G401.6 (cell line): ENCODE measurements at regions not wholly inside any gene's neighbourhood (a gene's known extent, or its start where the extent isn't known, plus 50 kb on each side); places are given as distances from the start of the nearest gene placed in this dataset.
A peak's percentile ranks its signal among the peaks of the same experiment; 100 is the strongest.
"Not testable (repeated sequence)": the region's sequence is repeated elsewhere in the genome, so short reads cannot be mapped to it uniquely, and the experiment has no call there.

Experiments used
- FAIRE-seq: peaks from 2 replicates; lab custom pipeline; 2012; peaks lifted over from hg19 to GRCh38; lab: Jason Lieb, UNC

- no peak for FAIRE-seq
Measured at GRCh38 chr16:63462316-63462715, 1426.1 kb upstream of the CDH8 start.

GRCh38 chr16:63461248-63461841 lies 1425.1 kb upstream of the CDH8 start:
- FAIRE-seq = no peak

GRCh38 chr16:63458846-63459245 lies 1422.6 kb upstream of the CDH8 start:
- FAIRE-seq = no peak

- FAIRE-seq = no peak
Measured at GRCh38 chr16:63457869-63458268, 1421.6 kb upstream of the CDH8 start.

- FAIRE-seq = no peak
Measured at GRCh38 chr16:63453261-63453660, 1417.0 kb upstream of the CDH8 start.

- FAIRE-seq = no peak
Measured at GRCh38 chr16:63447121-63447520, 1410.9 kb upstream of the CDH8 start.

- no peak for FAIRE-seq
Measured at GRCh38 chr16:63442246-63442645, 1406.0 kb upstream of the CDH8 start.

- FAIRE-seq = no peak
Measured at GRCh38 chr16:63426275-63426870, 1390.1 kb upstream of the CDH8 start.

- no peak for FAIRE-seq
Measured at GRCh38 chr16:63422715-63423114, 1386.5 kb upstream of the CDH8 start.

GRCh38 chr16:63416712-63417111 lies 1380.5 kb upstream of the CDH8 start:
- FAIRE-seq = no peak

GRCh38 chr16:63415014-63415413 lies 1378.8 kb upstream of the CDH8 start:
- FAIRE-seq = no peak

GRCh38 chr16:63410594-63410993 lies 1374.4 kb upstream of the CDH8 start:
- no peak for FAIRE-seq

GRCh38 chr16:63403792-63404191 lies 1367.6 kb upstream of the CDH8 start:
- FAIRE-seq = no peak

- FAIRE-seq = not testable (repeated sequence)
Measured at GRCh38 chr16:63388277-63388676, 1352.0 kb upstream of the CDH8 start.

- no peak for FAIRE-seq
Measured at GRCh38 chr16:63385714-63386432, 1349.6 kb upstream of the CDH8 start.

GRCh38 chr16:63373744-63374143 lies 1337.5 kb upstream of the CDH8 start:
- no peak for FAIRE-seq

- FAIRE-seq = no peak
Measured at GRCh38 chr16:63372815-63373214, 1336.6 kb upstream of the CDH8 start.

GRCh38 chr16:63372283-63372682 lies 1336.0 kb upstream of the CDH8 start:
- FAIRE-seq = no peak

GRCh38 chr16:63365649-63366304 lies 1329.5 kb upstream of the CDH8 start:
- no peak for FAIRE-seq

- FAIRE-seq = no peak
Measured at GRCh38 chr16:63363738-63364137, 1327.5 kb upstream of the CDH8 start.

- peak; percentile 74 for FAIRE-seq
Measured at GRCh38 chr16:63361032-63361624, 1324.9 kb upstream of the CDH8 start.

- FAIRE-seq = no peak
Measured at GRCh38 chr16:63349961-63350360, 1313.7 kb upstream of the CDH8 start.

- FAIRE-seq = no peak
Measured at GRCh38 chr16:63346000-63346399, 1309.8 kb upstream of the CDH8 start.
